HG03159 (cell line): ENCODE measurements at regions not wholly inside any gene's neighbourhood (a gene's known extent, or its start where the extent isn't known, plus 50 kb on each side); places are given as distances from the start of the nearest gene placed in this dataset.
"Not testable (repeated sequence)": the region's sequence is repeated elsewhere in the genome, so short reads cannot be mapped to it uniquely, and the experiment has no call there.

Experiments
- ATAC-seq: cut with Tn5 transposase; IDR thresholded peaks from one replicate; pipeline ENCODE4 v1.9.1; 2021; ENCODE audit warnings: mild to moderate bottlenecking, moderate library complexity; ENCODE audit not compliant: unreplicated experiment

DNA sequence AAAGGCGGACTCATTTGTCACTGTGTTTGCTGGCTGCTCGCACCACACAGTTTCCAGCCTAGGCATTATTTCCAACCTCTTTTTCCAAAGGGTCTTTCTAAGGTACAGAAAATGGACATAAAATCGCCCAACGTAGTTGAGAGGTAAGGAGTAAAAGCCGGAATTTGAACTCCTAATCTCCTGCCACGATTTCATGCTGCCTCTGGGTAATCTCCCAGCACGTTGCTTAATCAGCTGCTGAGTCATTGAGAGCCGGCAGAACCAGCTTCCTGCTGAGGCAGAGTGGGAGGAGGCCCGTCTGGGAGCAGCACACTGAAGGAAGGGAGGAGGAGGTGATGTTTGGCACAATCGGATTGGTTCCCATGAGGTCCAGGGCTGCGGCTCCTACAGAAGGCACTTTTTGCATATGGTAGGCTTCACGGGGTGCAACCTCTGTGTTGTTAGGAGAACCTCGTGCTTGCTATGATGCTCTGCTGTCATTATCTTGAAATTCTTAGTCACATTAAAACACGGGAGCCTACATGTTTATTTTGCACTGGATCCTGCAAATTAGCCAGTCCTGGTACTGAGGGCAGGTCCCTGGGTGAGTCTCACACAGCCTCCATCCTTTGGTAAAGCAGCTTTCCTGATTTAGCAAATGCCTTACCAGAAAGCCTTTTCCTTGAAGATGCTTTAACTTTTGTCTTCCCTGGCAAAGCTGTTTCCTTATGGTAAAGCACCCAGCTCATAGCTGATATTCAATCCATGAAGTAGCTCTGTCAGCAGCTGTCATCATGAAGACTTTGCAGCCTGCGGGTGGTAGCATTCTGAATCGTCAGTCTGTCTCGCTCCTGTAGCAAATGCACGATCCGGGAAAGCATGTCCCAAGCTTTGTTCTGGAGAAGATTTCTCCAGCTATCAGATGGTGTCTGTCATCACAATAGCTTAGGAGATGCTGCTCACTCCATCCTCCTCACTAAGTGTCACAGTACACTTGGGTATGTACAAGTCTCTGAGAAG lies 191.6 kb upstream of the MSX2 start:
- ATAC-seq: no peak

DNA sequence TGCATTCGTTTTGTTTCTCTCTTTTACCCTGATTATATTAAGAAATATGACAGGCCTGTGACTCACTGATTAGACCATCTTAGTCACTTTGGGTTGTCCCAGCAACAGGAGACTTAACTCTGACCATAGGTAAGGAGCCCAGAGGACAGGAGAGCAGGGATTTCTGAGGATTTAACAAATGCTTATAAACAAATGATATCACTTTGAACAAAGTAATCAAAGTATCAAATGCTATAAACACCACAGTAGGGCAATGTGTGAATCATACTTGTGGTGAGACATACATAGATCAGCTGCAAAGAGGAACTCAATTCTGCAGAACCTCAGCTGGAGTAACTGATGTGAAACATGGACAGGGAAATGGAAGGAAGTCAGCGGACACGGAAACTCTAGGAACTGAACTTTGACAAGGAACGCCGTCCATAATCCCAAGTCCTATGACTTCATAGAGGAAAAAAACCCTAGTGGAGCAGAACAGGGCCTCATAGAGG lies 190.6 kb upstream of the MSX2 start:
- no peak for ATAC-seq

DNA sequence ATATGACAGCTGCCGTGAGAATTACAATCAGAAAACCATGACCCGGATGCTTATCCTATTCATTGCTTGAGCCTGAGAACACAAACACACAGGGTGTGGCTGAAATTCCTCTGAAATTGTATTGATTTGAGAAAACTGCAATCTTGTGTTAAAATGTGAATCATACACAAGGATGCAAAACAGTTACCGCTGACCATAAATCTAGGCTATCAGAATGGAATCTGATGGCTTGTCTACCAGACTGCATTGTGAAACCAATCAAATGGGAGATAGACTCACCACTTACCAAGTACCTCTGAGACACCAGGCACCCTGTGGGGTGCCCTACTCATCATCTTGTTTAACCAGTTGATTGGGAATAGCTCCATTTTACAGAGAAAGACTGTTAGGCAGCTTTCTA lies 188.7 kb upstream of the MSX2 start:
- ATAC-seq: no peak

DNA sequence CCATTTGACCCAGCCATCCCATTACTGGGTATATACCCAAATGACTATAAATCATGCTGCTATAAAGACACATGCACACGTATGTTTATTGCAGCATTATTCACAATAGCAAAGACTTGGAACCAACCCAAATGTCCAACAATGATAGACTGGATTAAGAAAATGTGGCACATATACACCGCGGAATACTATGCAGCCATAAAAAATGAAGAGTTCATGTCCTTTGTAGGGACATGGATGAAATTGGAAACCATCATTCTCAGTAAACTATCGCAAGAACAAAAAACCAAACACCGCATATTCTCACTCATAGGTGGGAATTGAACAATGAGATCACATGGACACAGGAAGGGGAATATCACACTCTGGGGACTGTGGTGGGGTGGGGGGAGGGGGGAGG lies 184.6 kb upstream of the MSX2 start:
- ATAC-seq: not testable (repeated sequence)

DNA sequence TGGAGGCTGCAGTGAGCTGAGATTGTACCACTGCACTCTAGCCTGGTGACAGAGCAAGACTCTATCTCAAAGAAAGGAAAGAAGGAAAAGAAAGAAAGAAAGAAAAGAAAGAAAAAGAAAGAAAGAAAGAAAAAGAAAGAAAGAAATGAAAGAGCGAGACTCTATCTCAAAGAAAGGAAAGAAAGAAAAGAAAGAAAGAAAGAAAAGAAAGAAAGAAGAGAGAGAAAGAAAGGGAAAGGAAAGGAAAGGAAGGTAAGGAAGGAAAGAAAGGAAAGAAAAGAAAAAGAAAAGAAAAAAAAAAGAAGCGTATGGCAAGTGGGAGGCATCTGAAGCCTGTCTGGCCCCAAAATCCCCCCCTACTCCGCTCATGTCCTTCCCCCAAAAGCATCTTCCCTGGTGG lies 182.3 kb upstream of the MSX2 start:
- ATAC-seq: no peak

DNA sequence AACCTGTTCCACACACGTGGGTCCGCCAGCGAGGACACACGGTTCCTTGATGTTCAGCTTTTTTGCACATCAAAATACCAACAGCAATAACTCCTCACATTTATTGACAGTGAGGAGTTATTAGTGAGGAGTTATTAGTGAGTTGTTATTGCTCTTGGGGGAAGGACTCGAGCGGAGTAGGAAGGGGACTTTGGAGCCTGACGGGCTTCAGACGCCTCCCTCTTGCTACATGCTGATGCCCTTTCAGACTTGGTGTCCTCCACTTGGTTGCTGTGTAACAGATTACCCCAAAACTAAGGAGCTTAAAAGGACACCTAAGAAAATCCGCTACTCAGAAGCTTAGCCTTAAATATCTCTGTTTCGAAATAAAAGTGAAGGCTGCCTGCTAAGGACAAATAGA lies 181.9 kb upstream of the MSX2 start:
- ATAC-seq: no peak

DNA sequence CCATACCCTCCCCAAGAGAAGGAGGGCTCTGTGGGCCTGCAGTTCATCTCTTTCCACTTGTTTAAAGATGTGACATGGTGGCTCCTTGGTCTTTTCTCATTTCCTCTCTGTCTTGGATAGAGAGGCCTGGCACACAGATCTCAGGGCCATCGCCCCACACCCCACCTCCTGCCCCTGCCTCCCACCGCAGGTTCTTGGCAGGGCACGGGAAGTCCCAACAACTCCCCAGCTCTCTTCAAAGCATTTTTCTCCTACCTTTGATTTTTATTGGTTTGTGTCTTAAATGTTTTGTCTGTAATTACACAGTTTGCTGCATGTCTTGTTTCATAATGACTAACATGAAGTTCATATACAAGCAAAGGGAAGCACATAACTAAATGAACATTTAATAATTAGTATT lies 178.5 kb upstream of the MSX2 start:
- ATAC-seq: no peak

DNA sequence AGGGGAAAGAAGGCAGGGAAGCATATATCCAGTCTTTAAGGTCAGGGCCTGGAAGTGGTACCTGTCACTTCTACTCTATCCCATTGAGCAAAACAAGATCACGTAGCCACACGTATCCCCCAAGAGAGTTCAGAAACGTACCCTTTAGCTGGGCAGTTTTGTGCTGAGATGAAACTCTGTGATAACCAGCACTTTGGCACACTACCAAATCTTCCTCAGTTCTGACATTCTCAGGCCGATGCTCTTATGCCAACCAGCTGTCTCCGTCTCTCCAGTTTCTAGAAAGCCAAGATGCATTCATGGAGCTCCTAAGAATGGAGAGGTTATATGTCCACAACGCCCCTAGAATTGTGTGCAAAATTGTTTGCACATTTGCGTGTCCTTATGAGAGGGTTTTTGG lies 176.6 kb upstream of the MSX2 start:
- no peak for ATAC-seq

DNA sequence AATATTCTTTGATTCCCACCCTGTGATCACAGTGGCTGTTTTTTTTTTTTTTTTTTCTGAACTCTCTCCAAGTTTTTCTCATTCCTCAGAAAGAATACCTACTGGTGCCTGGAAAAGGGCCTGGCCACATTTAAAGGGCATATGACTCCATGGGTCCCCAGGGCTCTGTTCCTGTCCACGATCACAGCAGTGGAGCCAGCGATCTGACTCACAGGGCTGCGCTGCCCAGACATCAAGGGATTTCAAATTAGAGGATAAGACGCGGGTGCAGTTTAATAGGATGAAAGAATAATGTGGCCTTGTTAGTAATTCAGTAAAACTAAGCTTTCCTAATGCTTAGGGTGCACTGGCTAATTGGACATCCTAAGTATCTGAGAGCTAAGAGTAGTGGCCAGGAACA lies 175.1 kb upstream of the MSX2 start:
- no peak for ATAC-seq

DNA sequence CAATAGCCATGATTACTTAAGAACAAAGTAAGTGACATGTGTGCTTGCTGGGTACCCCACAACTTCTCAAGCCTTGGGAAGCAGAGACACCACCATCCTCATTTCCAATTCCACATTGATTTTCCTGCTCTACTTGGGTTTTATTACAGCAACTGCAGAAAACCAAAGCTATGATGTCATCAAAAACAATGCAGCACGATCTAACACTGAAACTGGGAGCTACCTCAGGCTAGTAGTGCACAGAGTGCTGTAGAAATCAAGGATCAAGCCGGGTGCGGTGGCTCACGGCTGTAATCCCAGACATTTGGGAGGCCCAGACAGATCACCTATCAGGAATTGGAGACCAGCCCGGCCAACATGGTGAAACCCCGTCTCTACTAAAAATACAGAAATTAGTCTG lies 174.4 kb upstream of the MSX2 start:
- no peak for ATAC-seq

DNA sequence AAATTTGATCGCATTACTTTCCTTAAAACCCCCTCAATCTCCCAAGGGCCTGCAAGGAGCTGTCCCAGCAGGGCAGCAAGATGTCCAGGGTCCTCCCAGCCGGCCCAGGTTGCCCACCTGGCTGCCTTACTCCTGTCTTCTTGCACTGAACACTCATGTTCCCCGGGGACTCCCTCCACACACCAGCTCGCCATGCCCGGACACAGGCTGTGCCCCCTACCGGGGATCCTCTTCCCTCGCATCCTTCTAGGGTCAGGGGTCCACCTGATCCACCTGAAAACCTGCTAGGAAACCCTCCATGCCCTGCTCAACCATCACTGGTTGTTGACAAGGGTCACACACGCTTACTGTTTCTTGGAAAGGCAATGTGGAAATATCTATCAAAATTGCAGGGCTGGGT lies 172.0 kb upstream of the MSX2 start:
- ATAC-seq: no peak

DNA sequence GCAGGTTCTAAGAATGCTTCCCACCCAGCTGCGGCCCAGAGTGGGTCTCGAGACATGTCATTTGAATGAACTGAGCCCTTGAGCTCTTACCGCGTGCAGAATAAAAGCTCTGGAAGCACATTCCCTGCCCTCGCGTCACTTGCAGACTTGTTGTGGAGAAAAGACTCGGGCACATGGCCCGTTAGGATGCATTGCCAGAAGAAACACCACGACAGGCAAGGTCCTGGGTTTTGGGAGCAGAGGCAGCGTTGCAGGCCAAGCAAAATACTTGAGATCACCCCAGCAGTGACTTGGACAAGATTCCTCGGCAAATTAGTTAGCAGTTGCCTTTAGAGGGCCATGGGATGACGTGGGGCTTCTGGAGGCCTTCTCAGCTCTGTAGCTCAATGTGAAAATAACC lies 170.8 kb upstream of the MSX2 start:
- ATAC-seq: no peak

DNA sequence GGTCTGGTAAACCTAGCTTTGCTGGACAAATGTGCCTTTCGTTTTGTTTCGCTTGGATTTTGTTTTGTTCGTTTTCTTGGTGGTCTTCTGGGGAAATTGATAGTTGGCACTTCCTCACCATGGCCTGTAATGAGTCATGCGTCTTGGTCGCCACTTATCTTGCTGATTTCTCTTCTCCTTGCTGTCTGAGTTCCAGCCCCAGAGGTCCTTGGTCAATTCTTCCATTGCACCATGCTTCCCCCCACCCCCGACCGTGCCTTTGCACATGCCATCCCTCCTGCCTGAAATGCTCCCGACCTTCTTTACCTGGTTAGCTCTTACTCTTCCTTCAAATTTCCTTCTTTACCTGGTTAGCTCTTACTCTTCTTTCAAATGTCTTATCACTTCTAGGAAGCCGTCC lies 168.7 kb upstream of the MSX2 start:
- ATAC-seq: no peak

DNA sequence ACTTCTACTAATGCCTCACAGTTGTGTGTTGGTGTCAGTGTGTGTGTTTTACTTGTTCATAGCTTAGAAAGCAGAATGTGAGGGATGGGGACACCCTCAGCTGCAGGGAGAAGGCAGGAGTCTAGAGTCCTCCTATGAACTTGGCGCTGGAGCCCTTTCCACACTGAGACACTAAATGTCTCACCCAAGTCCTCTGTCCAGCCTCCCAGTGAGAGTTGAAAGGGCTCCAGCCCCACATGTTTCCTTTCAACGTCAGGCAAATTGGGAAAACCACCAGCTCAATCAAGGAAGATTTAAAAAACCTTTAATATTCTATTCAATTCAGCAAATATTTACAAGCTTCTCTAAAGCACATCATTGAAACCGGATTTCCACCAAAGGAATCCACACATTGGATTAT lies 167.6 kb upstream of the MSX2 start:
- ATAC-seq: no peak

DNA sequence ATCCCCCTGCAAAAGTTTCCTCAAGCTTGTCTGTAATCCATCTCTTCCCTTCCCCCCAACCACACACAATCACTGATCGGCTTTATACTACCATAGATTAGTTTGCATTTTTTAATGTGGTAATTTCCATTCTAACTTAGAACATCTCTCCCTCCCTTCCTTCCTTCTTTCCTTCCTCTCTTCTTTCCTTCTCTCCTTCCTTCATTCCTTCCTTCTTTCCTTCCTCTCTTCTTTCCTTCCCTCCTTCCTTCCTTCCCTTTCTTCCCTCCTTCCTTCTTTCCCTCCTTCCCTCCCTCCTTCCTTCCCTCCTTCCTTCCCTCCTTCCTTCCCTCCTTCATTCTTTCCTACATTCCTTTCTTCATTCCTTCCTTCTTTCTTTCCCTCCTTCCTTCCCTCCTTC lies 166.2 kb upstream of the MSX2 start:
- ATAC-seq: no peak

DNA sequence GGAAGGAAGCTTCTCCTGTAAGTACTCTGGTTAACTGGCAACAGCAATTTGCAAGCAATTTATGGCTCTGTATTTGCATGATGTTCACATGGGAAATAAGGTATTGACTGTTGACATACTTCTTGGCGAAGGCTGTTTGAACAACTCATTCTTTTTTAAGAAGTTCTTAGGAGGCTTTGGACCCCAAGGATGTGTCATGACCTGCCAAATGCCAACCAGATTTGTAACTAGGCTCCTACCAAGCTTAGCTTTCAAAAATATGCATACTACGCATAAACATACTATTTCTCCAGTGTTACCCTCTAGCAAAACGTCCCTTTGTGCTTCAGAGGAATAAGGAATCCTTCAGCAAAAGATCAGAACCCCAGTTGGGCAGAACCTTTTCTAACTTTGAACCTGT lies 165.2 kb upstream of the MSX2 start:
- ATAC-seq: no peak

DNA sequence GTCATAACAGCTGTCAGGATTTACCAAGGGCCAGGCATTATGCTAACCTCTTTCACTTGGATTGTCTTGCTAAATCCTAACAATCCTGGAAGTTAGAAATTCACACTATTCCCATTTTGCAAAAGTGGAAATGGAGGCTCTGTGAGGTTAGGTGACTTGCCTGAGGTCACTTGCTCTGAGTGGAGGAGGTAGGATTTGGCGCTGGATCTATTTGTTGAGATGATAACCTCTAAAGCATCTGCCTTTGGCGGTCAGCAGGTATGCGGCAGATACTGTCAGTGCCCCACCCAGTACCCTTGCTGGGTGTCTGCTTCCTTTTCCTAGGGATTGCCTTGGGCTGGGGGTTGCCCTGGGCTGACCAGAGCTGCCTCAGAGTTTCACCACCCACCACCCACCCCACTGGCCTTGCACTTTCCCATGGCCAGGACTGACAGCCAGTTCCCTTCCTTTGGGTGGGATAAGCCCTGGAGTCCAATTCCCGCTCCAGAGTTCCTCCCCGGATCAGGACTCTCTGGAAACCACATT lies 164.8 kb upstream of the MSX2 start:
- ATAC-seq: no peak

DNA sequence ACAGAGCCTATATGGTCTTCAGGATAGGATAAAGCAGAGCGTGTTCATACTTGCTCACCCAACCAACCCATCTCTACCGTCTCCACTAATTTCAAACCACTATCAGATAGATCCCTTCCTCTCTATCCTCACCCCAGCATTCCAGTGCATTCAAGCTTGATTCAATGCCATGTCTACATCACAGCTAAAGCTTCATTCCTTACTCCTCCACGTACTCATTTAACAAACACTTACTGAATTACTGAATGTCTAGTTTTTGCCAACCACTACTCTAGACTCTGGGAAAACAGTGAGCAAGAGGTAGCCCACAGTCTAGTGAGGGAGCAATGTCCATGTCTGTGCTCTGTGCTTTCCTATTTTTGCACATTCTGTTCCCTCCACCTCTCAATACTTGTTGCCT lies 163.5 kb upstream of the MSX2 start:
- ATAC-seq: no peak

DNA sequence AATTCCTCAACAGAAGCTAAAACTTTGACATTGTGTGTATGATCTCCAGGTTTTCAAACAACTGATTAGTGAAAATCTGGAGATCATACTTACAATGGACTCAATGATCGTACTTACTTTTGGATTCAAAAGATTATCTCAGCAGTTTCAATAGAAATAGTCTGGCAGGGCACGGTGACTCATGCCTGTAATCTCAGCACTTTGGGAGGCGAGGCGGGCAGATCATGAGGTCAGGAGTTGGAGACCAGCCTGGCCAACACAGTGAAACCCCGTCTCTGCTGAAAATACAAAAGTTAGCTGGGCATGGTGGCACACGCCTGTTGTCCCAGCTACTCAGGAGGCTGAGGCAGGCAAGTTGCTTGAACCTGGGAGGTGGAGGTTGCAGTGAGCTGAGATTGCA lies 161.3 kb upstream of the MSX2 start:
- not testable (repeated sequence) for ATAC-seq

DNA sequence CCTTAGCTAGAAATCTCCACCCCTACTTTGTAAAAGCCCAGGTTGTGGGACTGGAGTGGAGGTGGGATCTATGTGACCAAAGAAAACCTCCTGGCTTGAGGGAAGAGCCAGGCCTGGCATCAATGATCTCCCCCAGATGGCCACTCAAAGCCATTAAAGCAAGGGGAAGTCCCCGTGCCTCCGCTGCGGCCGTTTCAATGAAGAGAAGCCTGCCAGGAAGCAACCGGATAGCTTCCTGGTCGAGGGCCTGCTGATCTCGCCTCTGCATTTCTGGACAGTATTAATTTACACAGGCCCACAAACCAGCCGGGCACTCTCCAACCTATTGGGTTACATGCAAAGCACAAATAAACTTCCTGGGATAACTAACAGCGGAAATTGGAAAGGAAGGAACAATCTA lies 160.5 kb upstream of the MSX2 start:
- ATAC-seq: no peak

DNA sequence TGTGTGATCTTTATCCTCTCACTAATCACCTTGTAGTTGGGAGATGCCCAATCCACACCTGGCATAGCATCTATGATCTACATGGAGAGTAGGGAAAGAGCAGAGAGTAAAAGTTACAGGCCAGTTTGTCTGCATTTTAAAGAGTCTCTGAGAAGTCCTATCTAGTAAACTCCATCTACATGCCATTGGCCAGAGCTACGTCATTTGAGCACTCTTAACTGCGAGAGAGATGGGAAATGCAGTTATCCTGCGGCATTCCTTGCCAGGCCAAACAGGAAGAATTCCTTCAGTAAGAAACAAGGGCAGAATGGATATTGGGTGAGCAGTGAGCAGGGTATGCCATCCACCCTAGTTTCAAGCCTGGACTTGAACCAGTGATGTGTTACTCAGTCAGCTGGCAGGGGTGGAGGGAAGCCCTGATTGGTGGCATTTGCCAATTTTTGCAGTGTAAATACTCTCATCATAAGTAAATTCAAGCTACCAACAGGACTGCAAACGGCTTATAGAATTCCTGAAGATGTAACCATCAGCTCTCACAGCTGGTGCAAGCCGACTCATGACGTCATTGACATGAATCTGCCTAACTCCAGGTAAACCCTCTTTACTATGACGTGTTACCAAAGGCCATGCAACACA lies 156.8 kb upstream of the MSX2 start:
- no peak for ATAC-seq

DNA sequence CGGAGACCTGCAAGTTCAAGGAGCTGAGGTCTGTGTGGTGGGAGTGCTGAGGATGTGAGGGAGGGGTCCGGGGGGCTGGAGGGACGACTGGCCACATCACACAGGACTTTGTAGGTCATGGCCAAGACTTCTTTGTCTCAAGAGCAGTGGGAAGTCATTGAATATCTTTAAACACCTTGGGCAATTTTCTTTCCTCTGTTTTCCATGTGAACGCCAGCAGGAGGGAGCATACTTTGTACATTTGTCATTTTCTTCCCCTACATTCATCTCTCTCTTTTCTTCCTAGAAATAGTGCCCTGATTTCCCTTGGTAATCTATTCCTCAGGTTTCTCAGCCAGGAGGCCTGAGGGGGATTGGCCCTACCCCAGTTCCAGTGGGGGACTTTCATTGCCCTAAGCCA lies 153.7 kb upstream of the MSX2 start:
- ATAC-seq: no peak
